HG02840 (cell line): ENCODE measurements at regions not wholly inside any gene's neighbourhood (a gene's known extent, or its start where the extent isn't known, plus 50 kb on each side); places are given as distances from the start of the nearest gene placed in this dataset.
"Not testable (repeated sequence)": the region's sequence is repeated elsewhere in the genome, so short reads cannot be mapped to it uniquely, and the experiment has no call there.

Experiments used
- ATAC-seq: cut with Tn5 transposase; IDR thresholded peaks from one replicate; pipeline ENCODE4 v1.9.1; 2021; ENCODE audit warnings: mild to moderate bottlenecking, moderate library complexity, moderate number of reproducible peaks; ENCODE audit not compliant: unreplicated experiment, low FRiP score

DNA sequence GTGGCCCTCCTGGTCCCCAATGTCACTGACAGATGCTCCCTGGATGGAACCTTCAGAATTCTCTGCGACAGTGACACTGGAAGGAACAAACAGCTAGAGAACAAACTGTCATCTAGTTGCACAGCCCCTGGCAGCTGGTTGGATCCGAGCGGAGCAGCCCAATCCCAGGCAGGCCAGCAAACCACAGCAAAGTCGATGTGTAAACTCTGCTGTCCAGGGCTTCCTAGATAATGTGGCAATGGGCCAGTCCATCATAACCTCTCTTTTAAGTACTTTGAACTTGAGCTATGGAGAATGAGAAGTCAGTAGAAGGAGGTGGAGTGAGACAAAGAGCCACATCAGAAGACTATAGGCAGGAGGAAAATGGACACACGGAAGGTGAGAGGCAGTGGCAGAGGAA lies 323.0 kb downstream of the CBLN1 start:
- no peak for ATAC-seq

- no peak for ATAC-seq
These were observed 325.0 kb downstream of the CBLN1 start for GRCh38 chr16:48956620-48957019.

- ATAC-seq, result no peak
These were observed 325.8 kb downstream of the CBLN1 start for GRCh38 chr16:48955837-48956236.

DNA sequence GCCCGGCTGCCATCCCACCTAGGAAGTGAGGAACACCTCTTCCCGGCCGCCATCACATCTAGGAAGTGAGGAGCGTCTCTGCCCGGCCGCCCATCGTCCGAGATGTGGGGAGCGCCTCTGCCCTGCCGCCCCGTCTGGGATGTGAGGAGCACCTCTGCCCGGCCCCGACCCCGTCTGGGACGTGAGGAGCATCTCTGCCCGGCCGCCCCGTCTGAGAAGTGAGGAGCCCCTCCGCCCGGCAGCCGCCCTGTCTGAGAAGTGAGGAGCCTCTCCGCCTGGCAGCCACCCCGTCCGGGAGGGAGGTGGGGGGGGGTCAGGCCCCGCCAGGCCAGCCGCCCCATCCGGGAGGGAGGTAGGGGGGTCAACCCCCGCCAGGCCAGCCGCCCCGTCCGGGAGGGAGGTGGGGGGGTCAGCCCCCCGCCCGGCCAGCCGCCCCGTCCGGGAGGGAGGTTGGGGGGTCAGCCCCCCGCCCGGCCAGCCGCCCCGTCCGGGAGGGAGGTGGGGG lies 330.0 kb downstream of the CBLN1 start:
- not testable (repeated sequence) for ATAC-seq

DNA sequence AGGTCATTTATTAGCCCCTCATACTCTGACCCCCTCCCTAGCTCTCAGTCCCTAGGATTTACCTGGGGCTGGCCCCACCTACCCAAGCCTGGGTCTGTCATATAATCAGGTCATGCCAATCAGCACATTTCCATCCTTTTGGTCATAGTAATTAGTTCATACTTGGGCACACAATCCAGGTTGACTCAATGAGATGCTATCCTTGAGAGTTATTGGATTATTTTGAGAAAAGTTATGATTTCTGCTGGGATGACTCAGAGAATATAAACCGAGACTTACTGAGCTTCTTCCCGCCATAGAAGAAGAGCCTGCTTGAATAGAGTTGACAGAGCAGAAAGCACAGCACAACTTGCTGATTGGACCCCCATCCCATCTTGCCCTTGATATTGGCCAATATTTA lies 331.5 kb downstream of the CBLN1 start:
- no peak for ATAC-seq

GRCh38 chr16:48949636-48950035 lies 332.0 kb downstream of the CBLN1 start:
- no peak for ATAC-seq

DNA sequence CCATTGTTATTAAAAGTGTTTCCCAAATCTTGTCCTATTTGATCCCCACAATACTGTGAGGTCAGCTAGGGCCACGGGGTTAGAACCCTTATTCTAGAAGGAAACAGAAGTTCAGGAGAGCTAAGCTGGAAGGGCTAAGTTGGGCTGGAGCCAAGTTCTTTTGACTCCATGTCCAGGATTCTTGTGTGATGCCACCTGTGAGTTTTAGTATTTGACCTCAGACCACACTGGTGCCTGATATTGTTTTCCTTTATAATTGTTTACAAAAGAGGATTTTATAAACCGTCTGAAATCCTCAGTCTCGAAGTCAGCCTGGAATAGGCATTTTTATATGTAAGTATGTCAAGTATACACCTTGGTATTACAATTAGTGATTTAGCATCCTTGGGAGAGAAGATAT lies 332.7 kb downstream of the CBLN1 start:
- ATAC-seq, result no peak

GRCh38 chr16:48947371-48947713 lies 334.3 kb downstream of the CBLN1 start:
- ATAC-seq, result no peak

GRCh38 chr16:48946686-48947370 lies 334.8 kb downstream of the CBLN1 start:
- ATAC-seq, result no peak

GRCh38 chr16:48942996-48943395 lies 333.0 kb upstream of the N4BP1 start:
- ATAC-seq, result no peak

DNA sequence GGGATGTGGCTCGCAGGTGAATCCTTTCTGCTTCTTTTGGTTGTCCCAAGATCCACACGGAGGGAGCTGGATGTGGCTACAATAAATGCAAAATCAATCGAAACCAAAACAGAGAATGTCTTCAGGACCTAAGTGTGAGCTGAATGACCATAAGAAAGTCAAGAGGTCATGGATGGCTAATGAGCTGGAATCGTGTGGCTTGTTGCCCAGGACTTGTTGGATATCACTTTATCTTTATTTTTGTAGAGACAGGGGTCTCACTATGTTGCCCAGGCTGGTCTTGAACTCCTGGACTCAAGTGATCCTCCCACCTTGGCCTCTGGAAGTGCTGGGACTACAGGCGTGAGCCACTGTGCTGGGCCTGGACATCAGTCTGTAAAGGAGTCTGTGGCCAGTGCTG lies 326.8 kb upstream of the N4BP1 start:
- no peak for ATAC-seq

DNA sequence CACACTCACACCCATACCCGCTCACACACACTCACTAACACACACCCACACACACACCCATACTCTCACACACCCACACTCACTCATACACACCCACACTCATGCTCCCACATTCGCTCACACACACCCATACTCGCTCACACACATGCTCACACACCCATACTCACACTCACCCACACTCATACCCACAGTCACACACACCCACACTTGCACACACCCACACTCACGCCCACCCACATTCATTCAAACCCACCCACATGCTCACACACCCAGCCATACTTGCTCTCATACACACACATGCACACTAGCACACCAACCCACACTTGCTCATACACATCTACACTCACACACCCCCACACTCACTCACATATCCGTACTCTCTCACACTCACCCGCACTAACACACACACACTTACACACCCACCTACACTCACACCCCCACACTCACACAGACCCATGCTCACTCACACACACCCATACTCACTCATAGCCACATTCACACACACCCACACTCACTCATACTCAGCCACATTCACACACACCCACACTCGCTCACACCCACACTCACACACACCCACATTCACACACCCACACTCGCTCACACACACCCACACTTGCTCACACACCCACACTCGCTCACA lies 322.4 kb upstream of the N4BP1 start:
- no peak for ATAC-seq

DNA sequence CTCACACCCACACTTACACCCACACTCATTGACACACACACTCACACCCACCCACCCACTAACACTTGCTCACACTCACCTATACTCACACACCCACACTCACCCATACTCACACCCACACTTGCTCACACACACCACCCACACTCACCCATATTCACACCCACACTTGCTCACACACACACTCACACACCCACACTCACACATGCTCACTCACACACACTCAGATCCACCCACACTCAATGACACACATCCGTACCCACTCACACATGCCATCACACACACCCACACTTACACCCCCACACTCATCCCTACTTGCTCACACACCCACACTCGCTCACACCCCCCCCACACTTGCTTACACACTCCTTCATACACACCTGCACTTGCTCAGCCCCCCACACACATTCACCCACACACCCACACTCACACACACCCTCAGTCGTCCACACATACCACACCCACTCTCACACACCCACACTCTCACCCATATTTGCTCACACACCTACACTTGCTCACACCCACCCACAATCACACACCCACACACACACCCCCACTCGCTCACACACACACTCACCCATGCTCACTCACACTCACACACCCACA lies 321.1 kb upstream of the N4BP1 start:
- ATAC-seq, result no peak

- ATAC-seq, result no peak
These were observed 309.8 kb upstream of the N4BP1 start for GRCh38 chr16:48919791-48920190.

- ATAC-seq, result no peak
These were observed 308.7 kb upstream of the N4BP1 start for GRCh38 chr16:48918520-48919258.

GRCh38 chr16:48916566-48916965 lies 306.6 kb upstream of the N4BP1 start:
- ATAC-seq, result no peak

DNA sequence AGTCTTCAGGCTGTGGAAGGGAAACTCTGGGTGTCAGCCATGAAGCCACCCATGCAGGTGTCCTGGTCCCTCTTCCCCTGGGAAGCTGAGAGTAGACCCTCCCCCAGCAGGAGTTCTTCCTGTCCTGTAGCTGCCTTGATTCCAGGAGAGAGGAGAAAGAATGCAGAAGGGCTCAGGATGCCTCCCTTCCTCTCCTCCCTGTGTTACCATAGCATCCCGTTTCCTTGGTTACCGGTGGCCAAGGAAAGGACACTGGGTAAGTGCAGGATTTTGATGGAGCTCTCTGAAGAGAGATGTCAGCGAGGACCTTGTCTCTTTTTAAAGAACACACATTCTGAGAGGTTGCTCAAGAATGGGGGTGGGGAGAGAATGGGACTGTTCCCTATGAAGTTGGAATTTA lies 304.1 kb upstream of the N4BP1 start:
- ATAC-seq, result no peak

DNA sequence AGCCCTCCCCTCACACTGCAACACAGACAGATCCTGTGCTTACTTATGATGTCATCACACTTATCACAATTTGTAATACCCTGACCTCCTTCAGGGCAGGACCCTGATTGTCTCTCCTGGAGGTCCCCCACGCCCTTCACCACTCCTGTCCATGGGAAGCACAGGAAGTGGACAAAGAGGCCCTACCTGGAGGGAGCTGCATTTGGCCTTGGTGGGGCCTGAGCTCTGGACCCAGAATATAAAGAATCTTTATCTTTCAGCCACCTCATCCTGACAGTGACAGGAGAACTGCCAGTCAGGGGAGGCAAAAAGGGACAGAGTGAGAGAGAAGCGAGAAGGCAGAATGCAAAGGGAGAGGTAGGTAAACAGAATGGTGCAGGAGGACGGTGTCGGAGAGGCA lies 303.4 kb upstream of the N4BP1 start:
- no peak for ATAC-seq

GRCh38 chr16:48912360-48912759 lies 302.4 kb upstream of the N4BP1 start:
- no peak for ATAC-seq

GRCh38 chr16:48911700-48912099 lies 301.7 kb upstream of the N4BP1 start:
- no peak for ATAC-seq

DNA sequence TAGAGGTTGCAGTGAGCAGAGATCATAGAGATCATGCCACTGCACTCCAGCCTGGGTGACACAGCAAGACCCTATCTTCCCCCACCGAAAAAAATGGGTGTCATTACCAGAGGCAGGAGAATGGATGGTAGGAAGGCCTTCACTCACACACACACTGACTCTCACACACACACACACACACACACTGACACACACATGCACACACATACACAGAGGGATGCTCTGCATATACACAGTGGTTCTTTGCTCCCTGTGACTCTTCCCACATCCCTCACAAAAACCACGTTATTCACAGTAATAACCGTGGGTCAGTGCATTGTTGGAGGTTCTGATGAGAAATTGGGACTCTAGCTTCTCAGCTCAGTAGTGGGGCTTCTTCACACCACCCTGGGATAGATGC lies 300.2 kb upstream of the N4BP1 start:
- no peak for ATAC-seq
